ENCODE measurements at regions not wholly inside any gene's neighbourhood (a gene's known extent, or its start where the extent isn't known, plus 50 kb on each side); places are given as distances from the start of the nearest gene placed in this dataset.

DNA sequence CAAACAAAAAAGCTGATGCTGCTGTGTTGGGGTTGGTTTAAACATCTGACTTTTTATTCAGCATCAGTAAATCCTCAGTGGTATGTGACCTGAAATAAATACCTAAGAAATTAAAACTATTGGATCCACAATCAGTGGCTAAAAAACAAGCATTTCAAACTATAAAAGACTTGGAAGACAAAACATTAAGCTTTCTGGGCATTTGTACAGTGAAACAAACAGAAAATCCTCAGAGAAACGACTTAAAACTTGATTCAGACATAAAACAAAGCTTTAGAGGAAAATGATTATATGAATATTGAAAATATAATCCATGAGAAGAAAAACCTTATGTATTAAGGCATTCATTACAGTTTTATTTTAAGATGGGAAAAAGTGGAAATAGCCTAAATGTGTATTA is 213.3 kb upstream of the INTU start:
- no peaks in the 10 kb centered on the region for H3K79me2 ChIP-seq (ENCODE audit: control insufficient read depth, insufficient read depth, low read length)
- SMC1A ChIA-PET (ENCODE audit: uncharacterized antibody, unreplicated experiment), result interaction anchor here (0.7 kb wide), 1 partner anchor 36 kb away, joined by 3 read pairs; no protein-coding TSS in a partner anchor

GRCh38 chr4:127421437-127421836 is 211.3 kb upstream of the INTU start:
- no peak for FAIRE-seq
- POLR2A ChIA-PET, result no interaction called here
- no peak for DNase-seq (ENCODE audit: low read depth, low spot score)
- no peak for TF ChIP-seq HSF1 (IDR thresholded peaks at IDR 0.05; ENCODE audit: low read depth, low read length)
- no peak for TF ChIP-seq IRF5 (IDR thresholded peaks at IDR 0.05; ENCODE audit: borderline replicate concordance)
- TF ChIP-seq ZBED1 (IDR thresholded peaks at IDR 0.05; ENCODE audit: borderline replicate concordance), result no peak
- TF ChIP-seq RBBP5 (conservative IDR thresholded peaks at IDR 0.05), result no peak
- TF ChIP-seq ATF2 (IDR thresholded peaks at IDR 0.05; ENCODE audit: low read length), result no peak
- no peak for TF ChIP-seq PAX8 (IDR thresholded peaks at IDR 0.05)

More for the DNA sequence above, 213.3 kb upstream of the INTU start:
- no peaks in the 10 kb centered on the region for H3K4me1 ChIP-seq (ENCODE audit: control insufficient read depth, insufficient read depth, low read length)
- no peak for FAIRE-seq
- no peak overlapping the region for H3K4me3 ChIP-seq
- no peak overlapping the region for H2AFZ ChIP-seq (ENCODE audit: control insufficient read depth, low read depth, low read length)
- no peak for ATAC-seq
- CTCF ChIA-PET, result no interaction called here
- intact Hi-C loops (cut with micrococcal nuclease; ENCODE audit: unreplicated experiment) (no loop called here), in situ Hi-C loops (cut with MboI) (no loop called here)
- RAD21 ChIA-PET (ENCODE audit: unreplicated experiment), result no interaction called here
- no peak overlapping the region for H3K4me2 ChIP-seq (ENCODE audit: control insufficient read depth, insufficient read depth)
- H3K27ac ChIP-seq (ENCODE audit: control insufficient read depth, insufficient read depth), result no peak overlapping the region
- no peaks in the 10 kb centered on the region for H3K27me3 ChIP-seq (replicated peaks in 1 of 2; ENCODE audit: control insufficient read depth in 2 of 2, insufficient read depth in 2 of 2, low read length in 1 of 2)
- BruUV-seq (replicated peaks), result no TSS peak
- WGBS (ENCODE audit: insufficient coverage, insufficient replicate concordance, low lambda C conversion rate, missing lambda C conversion rate), result 0% methylated on average over 1 of the region's 1 CpG
- TF ChIP-seq YBX1 (IDR thresholded peaks at IDR 0.05), result no peak
- TF ChIP-seq NR2F1 (conservative IDR thresholded peaks at IDR 0.05), result no peak
- no peak for TF ChIP-seq SKIL (IDR thresholded peaks at IDR 0.05; ENCODE audit: low read depth, poor library complexity, severe bottlenecking)
- no peak for TF ChIP-seq MEF2B (IDR thresholded peaks at IDR 0.05; ENCODE audit: partially characterized antibody, poor library complexity, severe bottlenecking)
- no peak for TF ChIP-seq NRF1 (conservative IDR thresholded peaks at IDR 0.05; ENCODE audit: low read depth, low read length)
- no peak for TF ChIP-seq SMAD1 (IDR thresholded peaks at IDR 0.05; ENCODE audit: low read depth, partially characterized antibody)
- no peak for TF ChIP-seq EGR1 (IDR thresholded peaks at IDR 0.05; ENCODE audit: borderline replicate concordance in 1 of 2, low read depth in 2 of 2, low read length in 2 of 2)
- POLR2A ChIA-PET, result no interaction called here
- H3K9ac ChIP-seq (ENCODE audit: control insufficient read depth, insufficient read depth, low read length), result no peak overlapping the region
- H3K36me3 ChIP-seq (ENCODE audit: control insufficient read depth in 2 of 2, insufficient read depth in 2 of 2, low read length in 1 of 2), result no peaks in the 10 kb centered on the region
- DNase-seq (ENCODE audit: low read depth, low spot score), result no peak
- H4K20me1 ChIP-seq (ENCODE audit: control insufficient read depth, insufficient read depth), result no peaks in the 10 kb centered on the region
- H3K9me3 ChIP-seq (replicated peaks; ENCODE audit: control insufficient read depth, insufficient read depth, low read length), result no peaks in the 10 kb centered on the region

More at GRCh38 chr4:127421437-127421836, 211.3 kb upstream of the INTU start:
- Histone ChIP-seq H3K27ac (ENCODE audit: control insufficient read depth, insufficient read depth) (no peak overlapping the region), H3K27me3 (replicated peaks in 1 of 2; ENCODE audit: control insufficient read depth in 2 of 2, insufficient read depth in 2 of 2, low read length in 1 of 2) (no peaks in the 10 kb centered on the region), H3K4me2 (ENCODE audit: control insufficient read depth, insufficient read depth) (no peak overlapping the region), H4K20me1 (ENCODE audit: control insufficient read depth, insufficient read depth) (no peaks in the 10 kb centered on the region), H2AFZ (ENCODE audit: control insufficient read depth, low read depth, low read length) (no peak overlapping the region), H3K36me3 (ENCODE audit: control insufficient read depth in 2 of 2, insufficient read depth in 2 of 2, low read length in 1 of 2) (no peaks in the 10 kb centered on the region), H3K9me3 (replicated peaks; ENCODE audit: control insufficient read depth, insufficient read depth, low read length) (no peaks in the 10 kb centered on the region), H3K4me1 (ENCODE audit: control insufficient read depth, insufficient read depth, low read length) (no peaks in the 10 kb centered on the region), H3K4me3 (no peak overlapping the region), H3K79me2 (ENCODE audit: control insufficient read depth, insufficient read depth, low read length) (no peaks in the 10 kb centered on the region), H3K9ac (ENCODE audit: control insufficient read depth, insufficient read depth, low read length) (no peak overlapping the region)
- in situ Hi-C loops (cut with MboI) (no loop called here), intact Hi-C loops (cut with micrococcal nuclease; ENCODE audit: unreplicated experiment) (no loop called here)
- ChIA-PET RAD21 (ENCODE audit: unreplicated experiment) (no interaction called here), SMC1A (ENCODE audit: uncharacterized antibody, unreplicated experiment) (no interaction called here), CTCF (interaction anchor here (1.1 to 1.5 kb wide), 2 partner anchors 18 to 166 kb away, joined by 3 to 6 read pairs; no protein-coding TSS in a partner anchor)
- no TSS peak for BruUV-seq (replicated peaks)
- no peak for ATAC-seq
